ENCODE measurements at regions not wholly inside any gene's neighbourhood (a gene's known extent, or its start where the extent isn't known, plus 50 kb on each side); places are given as distances from the start of the nearest gene placed in this dataset.

DNA sequence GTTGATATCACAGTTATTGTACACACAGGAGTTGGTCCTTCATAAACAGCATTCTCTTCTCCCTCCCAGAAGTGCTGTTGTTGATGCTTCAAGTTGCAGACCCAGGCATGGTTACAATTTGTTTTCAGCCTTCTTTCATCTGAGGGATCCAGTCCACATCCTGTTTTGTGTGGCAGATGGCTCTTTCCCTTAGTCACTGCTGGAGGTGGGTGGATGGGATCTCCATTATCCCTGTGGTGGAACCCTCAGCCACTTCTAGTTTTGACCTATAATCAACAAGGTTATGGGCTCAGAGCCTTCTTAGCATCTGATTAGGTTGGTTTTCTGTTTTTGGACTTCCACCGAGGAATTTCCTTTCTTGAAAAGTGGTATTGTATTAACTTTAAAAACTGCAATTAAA lies 214.2 kb downstream of the SH2D4B start:
- H3K9me3 ChIP-seq (ENCODE audit: control insufficient read depth, low read length) = no peaks in the 10 kb centered on the region
- H3K36me3 ChIP-seq (ENCODE audit: control insufficient read depth, insufficient read depth, low read length, severe bottlenecking) = no peaks in the 10 kb centered on the region
- H3K4me3 ChIP-seq (ENCODE audit: low read length) = no peak overlapping the region
- no peak for DNase-seq (ENCODE audit: low read depth)
- H3K4me1 ChIP-seq (ENCODE audit: control insufficient read depth, insufficient read depth, low read length) = no peaks in the 10 kb centered on the region
- no peak overlapping the region for H3K9ac ChIP-seq (ENCODE audit: low read length)
- no peaks in the 10 kb centered on the region for H3K27me3 ChIP-seq (replicated peaks; ENCODE audit: control insufficient read depth, insufficient read depth, low read length)

DNA sequence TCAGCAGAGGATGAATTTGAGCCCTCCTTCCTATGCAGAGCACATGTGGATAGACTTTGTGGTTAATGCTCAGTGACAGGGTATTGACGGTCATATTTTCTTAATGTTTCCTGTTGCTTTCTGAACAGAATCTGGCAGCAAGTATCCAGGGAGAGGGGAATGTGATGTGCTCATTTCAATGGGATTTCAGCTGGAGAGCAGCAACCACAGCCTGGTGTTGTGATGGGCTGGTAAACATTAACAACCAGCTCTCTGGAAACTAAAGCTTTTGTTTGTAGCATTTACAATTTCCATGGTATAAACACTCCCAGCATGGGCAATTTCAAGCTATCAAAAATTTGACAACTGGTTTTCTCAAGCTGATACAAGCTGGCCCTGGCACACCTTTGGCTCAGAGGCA lies 215.9 kb downstream of the SH2D4B start:
- Histone ChIP-seq H3K9me3 (ENCODE audit: control insufficient read depth, low read length) (no peaks in the 10 kb centered on the region), H3K4me3 (ENCODE audit: low read length) (no peak overlapping the region), H3K36me3 (ENCODE audit: control insufficient read depth, insufficient read depth, low read length, severe bottlenecking) (no peaks in the 10 kb centered on the region)

DNA sequence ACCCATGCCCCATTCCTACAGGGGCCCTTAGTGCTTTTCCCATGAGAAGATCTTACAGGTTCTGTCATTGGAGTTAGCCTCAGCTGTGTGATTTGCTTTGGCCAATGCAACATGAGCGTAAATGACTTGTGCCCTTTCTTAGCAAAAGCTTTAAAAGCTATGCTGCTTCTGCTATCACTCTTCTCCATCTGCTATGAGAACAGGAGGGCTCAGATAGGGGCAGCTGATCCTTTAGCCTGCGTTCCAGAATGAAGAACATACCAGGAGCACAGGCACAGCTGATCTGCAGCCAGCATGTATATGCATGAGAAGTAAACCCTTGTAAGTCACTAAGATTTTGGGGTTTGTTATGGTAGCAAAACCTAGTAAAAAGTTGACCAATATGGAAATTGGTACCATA lies 218.2 kb downstream of the SH2D4B start:
- no peaks in the 10 kb centered on the region for H3K36me3 ChIP-seq (ENCODE audit: control insufficient read depth, insufficient read depth, low read length, severe bottlenecking)
- H3K4me3 ChIP-seq (ENCODE audit: low read length) = no peak overlapping the region

More for the DNA sequence above, 215.9 kb downstream of the SH2D4B start:
- Histone ChIP-seq H3K27me3 (replicated peaks; ENCODE audit: control insufficient read depth, insufficient read depth, low read length) (no peaks in the 10 kb centered on the region), H3K9ac (ENCODE audit: low read length) (no peak overlapping the region), H3K4me1 (ENCODE audit: control insufficient read depth, insufficient read depth, low read length) (no peaks in the 10 kb centered on the region)
- no peak for DNase-seq (ENCODE audit: low read depth)

DNA sequence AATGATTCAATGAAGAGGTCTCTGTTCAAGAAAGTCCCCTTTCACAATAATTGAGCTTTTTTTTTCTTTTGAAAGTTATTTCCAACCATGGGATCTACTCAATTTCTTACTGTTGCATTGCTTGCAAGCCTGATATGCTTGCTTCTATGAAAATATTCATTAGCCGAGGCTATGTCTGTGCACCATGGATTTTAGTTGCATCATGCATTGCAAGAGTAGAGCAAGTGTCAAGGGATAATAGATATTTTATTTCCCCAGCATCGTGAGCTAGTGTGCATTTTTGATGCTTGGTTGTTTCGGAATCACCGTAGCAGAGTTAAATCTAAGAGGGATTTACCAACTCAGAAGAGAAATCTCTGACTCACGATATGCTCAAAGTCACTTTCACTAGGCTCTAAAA lies 222.0 kb downstream of the SH2D4B start:
- H3K4me1 ChIP-seq (ENCODE audit: control insufficient read depth, insufficient read depth, low read length) = no peaks in the 10 kb centered on the region
- no peaks in the 10 kb centered on the region for H3K27me3 ChIP-seq (replicated peaks; ENCODE audit: control insufficient read depth, insufficient read depth, low read length)
- no peak overlapping the region for H3K4me3 ChIP-seq (ENCODE audit: low read length)
- H3K9me3 ChIP-seq (ENCODE audit: control insufficient read depth, low read length) = no peaks in the 10 kb centered on the region
- no peaks in the 10 kb centered on the region for H3K36me3 ChIP-seq (ENCODE audit: control insufficient read depth, insufficient read depth, low read length, severe bottlenecking)
- no peak overlapping the region for H3K9ac ChIP-seq (ENCODE audit: low read length)
- no peak for DNase-seq (ENCODE audit: low read depth)

More for the DNA sequence above, 218.2 kb downstream of the SH2D4B start:
- no peak for DNase-seq (ENCODE audit: low read depth)
- Histone ChIP-seq H3K27me3 (replicated peaks; ENCODE audit: control insufficient read depth, insufficient read depth, low read length) (no peaks in the 10 kb centered on the region), H3K4me1 (ENCODE audit: control insufficient read depth, insufficient read depth, low read length) (no peaks in the 10 kb centered on the region), H3K9ac (ENCODE audit: low read length) (no peak overlapping the region), H3K9me3 (ENCODE audit: control insufficient read depth, low read length) (no peaks in the 10 kb centered on the region)

DNA sequence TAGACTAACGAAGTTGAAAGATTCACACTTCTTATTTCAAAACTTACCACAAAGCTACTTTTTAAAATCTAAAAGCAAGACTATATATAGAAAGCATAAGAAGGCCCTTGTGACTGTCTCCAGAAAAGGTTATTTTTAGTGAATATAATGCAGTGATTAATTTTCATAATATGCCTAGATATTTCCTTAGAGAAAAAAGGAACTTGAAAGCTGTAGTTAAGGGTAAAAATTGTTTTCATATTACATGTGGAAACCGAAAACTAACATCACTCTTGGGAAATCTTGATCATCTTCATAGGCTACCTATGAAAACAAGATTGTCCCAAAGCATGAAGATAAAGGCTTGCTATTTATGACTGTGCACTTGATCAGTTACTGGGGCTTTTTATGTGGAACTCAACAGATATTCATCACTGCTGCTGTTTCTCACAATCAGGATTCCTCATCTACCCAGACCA lies 223.2 kb downstream of the SH2D4B start:
- Histone ChIP-seq H3K9me3 (ENCODE audit: control insufficient read depth, low read length) (no peaks in the 10 kb centered on the region), H3K4me3 (ENCODE audit: low read length) (no peak overlapping the region), H3K4me1 (ENCODE audit: control insufficient read depth, insufficient read depth, low read length) (no peaks in the 10 kb centered on the region), H3K9ac (ENCODE audit: low read length) (no peak overlapping the region), H3K27me3 (replicated peaks; ENCODE audit: control insufficient read depth, insufficient read depth, low read length) (no peaks in the 10 kb centered on the region), H3K36me3 (ENCODE audit: control insufficient read depth, insufficient read depth, low read length, severe bottlenecking) (no peaks in the 10 kb centered on the region)
- no peak for DNase-seq (ENCODE audit: low read depth)

DNA sequence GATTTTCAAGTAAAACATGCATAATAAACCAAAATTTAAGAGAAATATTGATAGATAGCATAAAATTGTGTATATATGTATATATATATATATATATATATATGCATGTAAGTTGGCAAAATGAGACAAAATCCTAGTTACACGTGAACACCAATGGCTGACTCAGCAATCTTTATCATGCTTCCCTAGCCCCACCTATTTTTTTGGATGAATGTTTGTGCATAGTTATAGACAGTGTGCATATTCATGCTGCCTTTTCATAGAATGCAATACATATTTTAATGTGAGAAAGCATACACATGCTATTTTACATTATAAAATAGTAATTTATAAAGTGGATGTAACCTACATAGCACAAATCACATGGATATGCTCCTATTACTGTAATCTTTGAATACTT lies 230.3 kb downstream of the SH2D4B start:
- Histone ChIP-seq H3K36me3 (ENCODE audit: control insufficient read depth, insufficient read depth, low read length, severe bottlenecking) (no peaks in the 10 kb centered on the region), H3K4me1 (ENCODE audit: control insufficient read depth, insufficient read depth, low read length) (no peaks in the 10 kb centered on the region), H3K4me3 (ENCODE audit: low read length) (no peak overlapping the region), H3K9ac (ENCODE audit: low read length) (no peak overlapping the region), H3K27me3 (replicated peaks; ENCODE audit: control insufficient read depth, insufficient read depth, low read length) (peaks cover 5% of the 10 kb centered on the region), H3K9me3 (ENCODE audit: control insufficient read depth, low read length) (no peaks in the 10 kb centered on the region)
- DNase-seq (ENCODE audit: low read depth) = no peak

DNA sequence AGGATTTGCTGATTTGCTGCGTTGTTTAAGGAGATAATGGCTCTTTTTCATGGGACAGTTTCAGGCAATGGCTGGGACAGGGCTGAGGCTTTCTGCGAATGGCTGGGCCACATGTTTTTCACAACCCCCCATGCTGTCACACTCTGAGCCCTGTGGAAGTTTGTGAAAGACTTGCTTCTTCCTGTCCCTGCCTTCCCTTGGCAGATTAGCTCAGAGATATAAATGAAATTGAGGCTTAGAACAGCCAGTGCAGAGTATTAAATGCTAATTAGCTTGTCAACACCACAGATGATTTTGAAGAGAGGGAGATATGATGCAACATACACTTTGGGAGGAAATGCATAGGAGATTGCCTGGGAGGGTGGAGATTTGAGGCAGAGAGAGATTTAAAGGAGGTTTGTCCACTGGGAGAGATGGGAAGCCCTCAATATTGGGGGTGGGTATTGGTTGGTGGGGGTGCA lies 232.0 kb downstream of the SH2D4B start:
- H3K9ac ChIP-seq (ENCODE audit: low read length) = no peak overlapping the region
- H3K36me3 ChIP-seq (ENCODE audit: control insufficient read depth, insufficient read depth, low read length, severe bottlenecking) = no peaks in the 10 kb centered on the region
- H3K27me3 ChIP-seq (replicated peaks; ENCODE audit: control insufficient read depth, insufficient read depth, low read length) = peaks cover 5% of the 10 kb centered on the region
- H3K4me3 ChIP-seq (ENCODE audit: low read length) = no peak overlapping the region
- H3K4me1 ChIP-seq (ENCODE audit: control insufficient read depth, insufficient read depth, low read length) = no peaks in the 10 kb centered on the region
- no peak for DNase-seq (ENCODE audit: low read depth)
- no peaks in the 10 kb centered on the region for H3K9me3 ChIP-seq (ENCODE audit: control insufficient read depth, low read length)

DNA sequence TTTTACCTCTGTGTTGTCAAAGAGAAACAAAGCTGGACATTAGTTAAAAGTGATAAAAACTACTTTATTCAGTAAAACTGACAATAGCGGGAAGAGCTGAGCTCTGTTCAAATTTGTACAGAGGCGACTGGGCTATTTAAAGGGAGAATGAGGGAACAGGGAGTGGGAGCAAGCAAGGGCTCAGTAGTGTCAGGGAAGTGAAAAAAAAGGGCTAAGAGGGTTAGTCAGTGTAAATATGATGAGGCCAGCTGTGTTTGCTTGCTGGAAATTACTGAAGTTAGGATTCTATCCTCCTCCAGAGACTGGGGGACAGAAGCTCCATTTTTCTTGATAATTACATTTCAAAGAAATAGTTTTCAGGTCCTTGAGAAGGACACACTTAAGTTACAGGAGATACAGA lies 232.5 kb downstream of the SH2D4B start:
- no peaks in the 10 kb centered on the region for H3K9me3 ChIP-seq (ENCODE audit: control insufficient read depth, low read length)
- no peak overlapping the region for H3K4me3 ChIP-seq (ENCODE audit: low read length)
- DNase-seq (ENCODE audit: low read depth) = no peak
- H3K36me3 ChIP-seq (ENCODE audit: control insufficient read depth, insufficient read depth, low read length, severe bottlenecking) = no peaks in the 10 kb centered on the region
- no peak overlapping the region for H3K9ac ChIP-seq (ENCODE audit: low read length)
- H3K4me1 ChIP-seq (ENCODE audit: control insufficient read depth, insufficient read depth, low read length) = no peaks in the 10 kb centered on the region
- H3K27me3 ChIP-seq (replicated peaks; ENCODE audit: control insufficient read depth, insufficient read depth, low read length) = peaks cover 5% of the 10 kb centered on the region

DNA sequence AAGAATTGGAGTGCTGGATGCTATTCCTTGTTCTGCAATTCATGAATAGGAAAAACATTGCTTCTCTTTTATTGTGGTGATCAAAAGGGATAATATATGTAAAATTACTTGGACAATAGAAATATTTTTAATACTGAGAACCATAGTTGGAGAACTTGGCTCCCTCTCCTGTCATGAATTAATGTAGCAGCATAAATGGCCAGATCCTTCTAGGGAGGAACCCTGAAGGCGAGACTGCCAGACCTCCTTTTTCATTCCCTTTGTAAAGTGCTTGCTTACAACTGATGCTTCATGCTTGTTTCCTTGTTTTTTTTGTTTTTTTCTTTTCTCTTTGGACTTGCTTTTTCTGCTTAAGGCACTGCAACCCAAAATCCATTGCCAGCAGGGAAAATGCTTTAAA lies 233.6 kb downstream of the SH2D4B start:
- H3K9ac ChIP-seq (ENCODE audit: low read length) = no peak overlapping the region
- no peak for DNase-seq (ENCODE audit: low read depth)
- no peak overlapping the region for H3K4me3 ChIP-seq (ENCODE audit: low read length)
- H3K36me3 ChIP-seq (ENCODE audit: control insufficient read depth, insufficient read depth, low read length, severe bottlenecking) = no peaks in the 10 kb centered on the region
- H3K27me3 ChIP-seq (replicated peaks; ENCODE audit: control insufficient read depth, insufficient read depth, low read length) = peaks cover 5% of the 10 kb centered on the region
- no peaks in the 10 kb centered on the region for H3K9me3 ChIP-seq (ENCODE audit: control insufficient read depth, low read length)
- H3K4me1 ChIP-seq (ENCODE audit: control insufficient read depth, insufficient read depth, low read length) = no peaks in the 10 kb centered on the region

DNA sequence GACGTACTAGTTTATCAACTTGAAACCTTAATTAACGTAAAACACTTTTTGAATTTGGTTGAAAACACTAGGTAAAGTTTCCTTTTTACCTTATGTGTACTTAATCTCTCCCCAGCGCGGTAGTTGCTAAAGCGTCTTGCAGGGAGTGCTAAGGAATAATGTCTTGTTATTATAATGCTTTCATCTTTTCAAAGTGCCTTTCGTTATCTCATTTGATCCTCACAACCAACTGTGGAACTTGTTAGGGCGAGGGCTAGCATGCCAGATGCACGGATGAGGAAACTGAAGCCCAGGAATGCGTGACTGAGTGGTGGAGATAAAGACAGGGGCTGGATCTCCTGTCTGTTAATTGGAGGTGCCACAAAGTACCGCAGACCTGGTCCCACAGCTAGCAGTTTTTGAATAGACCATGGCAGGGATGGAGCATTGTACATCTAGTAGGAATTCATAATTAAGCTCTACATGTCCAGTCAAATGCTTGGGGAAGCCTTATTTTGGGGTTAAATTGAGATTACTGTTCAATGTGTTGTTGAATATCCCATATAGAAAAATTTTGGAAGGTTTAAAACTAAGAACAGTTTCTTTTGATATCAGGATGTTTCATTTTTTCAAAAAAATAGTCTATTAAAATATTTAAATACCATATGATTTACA lies 234.3 kb downstream of the SH2D4B start:
- DNase-seq (ENCODE audit: low read depth) = no peak
- no peaks in the 10 kb centered on the region for H3K36me3 ChIP-seq (ENCODE audit: control insufficient read depth, insufficient read depth, low read length, severe bottlenecking)
- H3K9ac ChIP-seq (ENCODE audit: low read length) = no peak overlapping the region
- H3K9me3 ChIP-seq (ENCODE audit: control insufficient read depth, low read length) = no peaks in the 10 kb centered on the region
- peaks cover 5% of the 10 kb centered on the region for H3K27me3 ChIP-seq (replicated peaks; ENCODE audit: control insufficient read depth, insufficient read depth, low read length)
- no peak overlapping the region for H3K4me3 ChIP-seq (ENCODE audit: low read length)
- H3K4me1 ChIP-seq (ENCODE audit: control insufficient read depth, insufficient read depth, low read length) = no peaks in the 10 kb centered on the region

DNA sequence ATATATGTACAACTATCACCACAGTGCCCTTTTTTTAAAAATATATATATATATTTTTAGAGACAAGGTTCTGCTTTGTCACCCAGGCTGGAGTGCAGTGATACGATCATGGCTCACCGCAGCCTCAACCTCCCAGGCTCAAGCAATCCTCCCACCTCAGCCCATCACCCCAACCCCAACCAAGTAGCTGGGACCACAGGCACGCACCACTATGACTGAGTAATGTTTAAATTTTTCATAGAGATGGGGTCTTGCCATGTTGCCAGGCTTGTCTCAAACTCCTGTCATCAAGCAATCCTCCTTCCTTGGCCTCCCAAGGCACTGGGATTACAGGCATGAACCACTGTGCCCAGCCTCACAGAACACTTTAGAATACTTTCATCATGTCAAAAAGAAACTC lies 234.9 kb downstream of the SH2D4B start:
- Histone ChIP-seq H3K36me3 (ENCODE audit: control insufficient read depth, insufficient read depth, low read length, severe bottlenecking) (no peaks in the 10 kb centered on the region), H3K4me1 (ENCODE audit: control insufficient read depth, insufficient read depth, low read length) (no peaks in the 10 kb centered on the region), H3K4me3 (ENCODE audit: low read length) (no peak overlapping the region), H3K9ac (ENCODE audit: low read length) (no peak overlapping the region), H3K27me3 (replicated peaks; ENCODE audit: control insufficient read depth, insufficient read depth, low read length) (peaks cover 5% of the 10 kb centered on the region), H3K9me3 (ENCODE audit: control insufficient read depth, low read length) (no peaks in the 10 kb centered on the region)
- no peak for DNase-seq (ENCODE audit: low read depth)

DNA sequence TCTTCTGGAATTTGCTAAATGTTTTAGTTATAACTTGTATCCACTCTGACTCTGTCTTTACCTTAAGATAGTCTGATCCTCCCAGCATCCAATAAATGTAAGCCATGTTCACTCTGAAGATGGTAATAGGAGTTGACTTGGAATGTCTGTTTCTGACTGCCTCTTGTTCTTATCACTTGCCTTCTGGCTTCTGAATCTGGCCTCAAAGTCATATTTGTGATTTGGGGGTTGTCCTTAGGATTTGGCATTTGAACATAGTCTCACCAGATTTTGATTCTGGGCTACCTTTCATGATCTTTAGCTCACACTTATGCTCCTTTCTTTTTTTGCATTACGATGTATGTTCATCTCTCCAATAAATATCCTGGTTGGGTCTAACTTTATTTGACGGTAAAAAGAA lies 247.0 kb downstream of the SH2D4B start:
- no peaks in the 10 kb centered on the region for H3K36me3 ChIP-seq (ENCODE audit: control insufficient read depth, insufficient read depth, low read length, severe bottlenecking)
- no peaks in the 10 kb centered on the region for H3K4me1 ChIP-seq (ENCODE audit: control insufficient read depth, insufficient read depth, low read length)
- no peak overlapping the region for H3K4me3 ChIP-seq (ENCODE audit: low read length)
- H3K9me3 ChIP-seq (ENCODE audit: control insufficient read depth, low read length) = no peaks in the 10 kb centered on the region
- no peaks in the 10 kb centered on the region for H3K27me3 ChIP-seq (replicated peaks; ENCODE audit: control insufficient read depth, insufficient read depth, low read length)
- no peak overlapping the region for H3K9ac ChIP-seq (ENCODE audit: low read length)
- DNase-seq (ENCODE audit: low read depth) = no peak

All from adipocyte (in vitro differentiated cells).